ENCODE measurements at regions not wholly inside any gene's neighbourhood (a gene's known extent, or its start where the extent isn't known, plus 50 kb on each side); places are given as distances from the start of the nearest gene placed in this dataset.

- TF ChIP-seq EZH2phosphoT487 (IDR thresholded peaks at IDR 0.05; ENCODE audit: borderline replicate concordance, low read length) (no peak), CTCF (conservative IDR thresholded peaks at IDR 0.05; ENCODE audit: low read depth, low read length) (no peak), EZH2 (IDR thresholded peaks at IDR 0.05; ENCODE audit: low read length, unreplicated experiment) (no peak)
Measured at GRCh38 chr15:31824024-31824423, 206.3 kb upstream of the CHRNA7 start.

Data from PC-3 (cell line).